ENCODE measurements at regions not wholly inside any gene's neighbourhood (a gene's known extent, or its start where the extent isn't known, plus 50 kb on each side); places are given as distances from the start of the nearest gene placed in this dataset.
"Not testable (repeated sequence)": the region's sequence is repeated elsewhere in the genome, so short reads cannot be mapped to it uniquely, and the experiment has no call there.

GRCh38 chr18:71326826-71327225 lies 1038.0 kb downstream of the SOCS6 start:
- Histone ChIP-seq H3K27ac (ENCODE audit: low read depth, low read length) (no peak overlapping the region), H3K9ac (ENCODE audit: low read length) (no peak overlapping the region), H3K36me3 (ENCODE audit: control insufficient read depth, insufficient read depth, low read length) (no peaks in the 10 kb centered on the region), H3K79me2 (ENCODE audit: control insufficient read depth, insufficient read depth, low read length) (no peaks in the 10 kb centered on the region), H3K4me2 (ENCODE audit: low read length) (no peak overlapping the region), H3K23ac (ENCODE audit: low read length) (no peak overlapping the region), H3K4ac (ENCODE audit: low read depth, low read length) (no peak overlapping the region), H4K5ac (ENCODE audit: low read length) (no peak overlapping the region), H3K4me3 (ENCODE audit: low read length) (no peak overlapping the region), H3K4me1 (ENCODE audit: control insufficient read depth, low read depth, low read length) (no peaks in the 10 kb centered on the region), H3K18ac (ENCODE audit: low read length) (no peak overlapping the region), H3K56ac (ENCODE audit: low read length) (no peak overlapping the region), H4K8ac (ENCODE audit: low read depth, low read length) (no peak overlapping the region), H2BK120ac (ENCODE audit: low read depth, low read length) (no peak overlapping the region), H3K27me3 (ENCODE audit: insufficient read depth, low read length, poor library complexity) (no peaks in the 10 kb centered on the region), H2BK5ac (ENCODE audit: low read length) (no peak overlapping the region), H2BK15ac (replicated peaks; ENCODE audit: low read depth) (no peak overlapping the region), H3K79me1 (ENCODE audit: low read length) (no peaks in the 10 kb centered on the region), H2AK5ac (ENCODE audit: low read length) (no peak overlapping the region)
- DNase-seq: peak; percentile 57
- no CpG with 5 or more reads among the region's 3 CpGs for WGBS (ENCODE audit: extremely low coverage, insufficient coverage, low lambda C conversion rate)

GRCh38 chr18:71324356-71324755 lies 1035.5 kb downstream of the SOCS6 start:
- Histone ChIP-seq H3K27me3 (ENCODE audit: insufficient read depth, low read length, poor library complexity) (no peaks in the 10 kb centered on the region), H3K9ac (ENCODE audit: low read length) (no peak overlapping the region), H4K8ac (ENCODE audit: low read depth, low read length) (no peak overlapping the region), H3K4ac (ENCODE audit: low read depth, low read length) (no peak overlapping the region), H4K5ac (ENCODE audit: low read length) (no peak overlapping the region), H2BK5ac (ENCODE audit: low read length) (no peak overlapping the region), H3K56ac (ENCODE audit: low read length) (no peak overlapping the region), H3K18ac (ENCODE audit: low read length) (no peak overlapping the region), H3K27ac (ENCODE audit: low read depth, low read length) (no peak overlapping the region), H3K4me1 (ENCODE audit: control insufficient read depth, low read depth, low read length) (no peaks in the 10 kb centered on the region), H2BK15ac (replicated peaks; ENCODE audit: low read depth) (no peak overlapping the region), H2BK120ac (ENCODE audit: low read depth, low read length) (no peak overlapping the region), H3K4me3 (ENCODE audit: low read length) (no peak overlapping the region), H3K23ac (ENCODE audit: low read length) (no peak overlapping the region), H3K4me2 (ENCODE audit: low read length) (no peak overlapping the region), H3K36me3 (ENCODE audit: control insufficient read depth, insufficient read depth, low read length) (no peaks in the 10 kb centered on the region), H2AK5ac (ENCODE audit: low read length) (no peak overlapping the region), H3K79me2 (ENCODE audit: control insufficient read depth, insufficient read depth, low read length) (no peaks in the 10 kb centered on the region), H3K79me1 (ENCODE audit: low read length) (no peaks in the 10 kb centered on the region)
- no CpG with 5 or more reads among the region's 1 CpG for WGBS (ENCODE audit: extremely low coverage, insufficient coverage, low lambda C conversion rate)
- no peak for DNase-seq

GRCh38 chr18:71322201-71322600 lies 1033.4 kb downstream of the SOCS6 start:
- Histone ChIP-seq H3K56ac (ENCODE audit: low read length) (no peak overlapping the region), H3K36me3 (ENCODE audit: control insufficient read depth, insufficient read depth, low read length) (no peaks in the 10 kb centered on the region), H4K8ac (ENCODE audit: low read depth, low read length) (no peak overlapping the region), H2BK15ac (replicated peaks; ENCODE audit: low read depth) (no peak overlapping the region), H3K18ac (ENCODE audit: low read length) (no peak overlapping the region), H3K4me2 (ENCODE audit: low read length) (no peak overlapping the region), H4K5ac (ENCODE audit: low read length) (no peak overlapping the region), H3K9ac (ENCODE audit: low read length) (no peak overlapping the region), H3K4me1 (ENCODE audit: control insufficient read depth, low read depth, low read length) (no peaks in the 10 kb centered on the region), H3K4me3 (ENCODE audit: low read length) (no peak overlapping the region), H2BK120ac (ENCODE audit: low read depth, low read length) (no peak overlapping the region), H3K79me2 (ENCODE audit: control insufficient read depth, insufficient read depth, low read length) (no peaks in the 10 kb centered on the region), H3K27ac (ENCODE audit: low read depth, low read length) (no peak overlapping the region), H3K23ac (ENCODE audit: low read length) (no peak overlapping the region), H3K4ac (ENCODE audit: low read depth, low read length) (no peak overlapping the region), H2BK5ac (ENCODE audit: low read length) (no peak overlapping the region), H3K27me3 (ENCODE audit: insufficient read depth, low read length, poor library complexity) (no peaks in the 10 kb centered on the region), H2AK5ac (ENCODE audit: low read length) (no peak overlapping the region), H3K79me1 (ENCODE audit: low read length) (no peaks in the 10 kb centered on the region)
- DNase-seq: no peak
- no CpG with 5 or more reads among the region's 3 CpGs for WGBS (ENCODE audit: extremely low coverage, insufficient coverage, low lambda C conversion rate)

- no CpG with 5 or more reads among the region's 3 CpGs for WGBS (ENCODE audit: extremely low coverage, insufficient coverage, low lambda C conversion rate)
- Histone ChIP-seq H3K9ac (ENCODE audit: low read length) (no peak overlapping the region), H3K4me1 (ENCODE audit: control insufficient read depth, low read depth, low read length) (no peaks in the 10 kb centered on the region)
Measured at GRCh38 chr18:71321319-71321718, 1032.5 kb downstream of the SOCS6 start.

GRCh38 chr18:71304856-71305255 lies 1016.0 kb downstream of the SOCS6 start:
- peak; percentile 94 for DNase-seq

More at GRCh38 chr18:71321319-71321718, 1032.5 kb downstream of the SOCS6 start:
- DNase-seq: no peak
- Histone ChIP-seq H3K27ac (ENCODE audit: low read depth, low read length) (no peak overlapping the region), H4K8ac (ENCODE audit: low read depth, low read length) (no peak overlapping the region), H2BK5ac (ENCODE audit: low read length) (no peak overlapping the region), H3K56ac (ENCODE audit: low read length) (no peak overlapping the region), H3K79me1 (ENCODE audit: low read length) (no peaks in the 10 kb centered on the region), H3K36me3 (ENCODE audit: control insufficient read depth, insufficient read depth, low read length) (no peaks in the 10 kb centered on the region), H3K4me3 (ENCODE audit: low read length) (no peak overlapping the region), H3K23ac (ENCODE audit: low read length) (no peak overlapping the region), H3K4ac (ENCODE audit: low read depth, low read length) (no peak overlapping the region), H3K79me2 (ENCODE audit: control insufficient read depth, insufficient read depth, low read length) (no peaks in the 10 kb centered on the region), H2AK5ac (ENCODE audit: low read length) (no peak overlapping the region), H2BK15ac (replicated peaks; ENCODE audit: low read depth) (no peak overlapping the region), H3K4me2 (ENCODE audit: low read length) (no peak overlapping the region), H3K18ac (ENCODE audit: low read length) (no peak overlapping the region), H4K5ac (ENCODE audit: low read length) (no peak overlapping the region), H2BK120ac (ENCODE audit: low read depth, low read length) (no peak overlapping the region), H3K27me3 (ENCODE audit: insufficient read depth, low read length, poor library complexity) (no peaks in the 10 kb centered on the region)

GRCh38 chr18:71303743-71304142 lies 1014.9 kb downstream of the SOCS6 start:
- H2BK5ac ChIP-seq (ENCODE audit: low read length); H3K79me1 ChIP-seq (ENCODE audit: low read length); H3K4ac ChIP-seq (ENCODE audit: low read depth, low read length); H4K5ac ChIP-seq (ENCODE audit: low read length); H3K4me2 ChIP-seq (ENCODE audit: low read length); H3K36me3 ChIP-seq (ENCODE audit: control insufficient read depth, insufficient read depth, low read length); H3K23ac ChIP-seq (ENCODE audit: low read length); H3K18ac ChIP-seq (ENCODE audit: low read length); H3K4me1 ChIP-seq (ENCODE audit: control insufficient read depth, low read depth, low read length); H2AK5ac ChIP-seq (ENCODE audit: low read length); H2BK15ac ChIP-seq (replicated peaks; ENCODE audit: low read depth); H3K27ac ChIP-seq (ENCODE audit: low read depth, low read length); H4K8ac ChIP-seq (ENCODE audit: low read depth, low read length); H3K27me3 ChIP-seq (ENCODE audit: insufficient read depth, low read length, poor library complexity); H3K4me3 ChIP-seq (ENCODE audit: low read length); H3K9ac ChIP-seq (ENCODE audit: low read length); H2BK120ac ChIP-seq (ENCODE audit: low read depth, low read length); H3K56ac ChIP-seq (ENCODE audit: low read length); H3K79me2 ChIP-seq (ENCODE audit: control insufficient read depth, insufficient read depth, low read length): not testable (repeated sequence)
- peak; percentile 91 for DNase-seq
- WGBS (ENCODE audit: extremely low coverage, insufficient coverage, low lambda C conversion rate): no CpG with 5 or more reads among the region's 3 CpGs

More at GRCh38 chr18:71304856-71305255, 1016.0 kb downstream of the SOCS6 start:
- no peak overlapping the region for H4K5ac ChIP-seq (ENCODE audit: low read length)
- no peak overlapping the region for H3K4me2 ChIP-seq (ENCODE audit: low read length)
- peaks cover 5% of the 10 kb centered on the region for H3K4me1 ChIP-seq (ENCODE audit: control insufficient read depth, low read depth, low read length)
- H2BK5ac ChIP-seq (ENCODE audit: low read length): no peak overlapping the region
- no peak overlapping the region for H3K56ac ChIP-seq (ENCODE audit: low read length)
- no peak overlapping the region for H3K4ac ChIP-seq (ENCODE audit: low read depth, low read length)
- no peaks in the 10 kb centered on the region for H3K79me1 ChIP-seq (ENCODE audit: low read length)
- H2BK15ac ChIP-seq (replicated peaks; ENCODE audit: low read depth): no peak overlapping the region
- no CpG with 5 or more reads among the region's 2 CpGs for WGBS (ENCODE audit: extremely low coverage, insufficient coverage, low lambda C conversion rate)
- H3K79me2 ChIP-seq (ENCODE audit: control insufficient read depth, insufficient read depth, low read length): no peaks in the 10 kb centered on the region
- H2BK120ac ChIP-seq (ENCODE audit: low read depth, low read length): no peak overlapping the region
- no peak overlapping the region for H3K23ac ChIP-seq (ENCODE audit: low read length)
- H3K9ac ChIP-seq (ENCODE audit: low read length): no peak overlapping the region
- no peaks in the 10 kb centered on the region for H3K36me3 ChIP-seq (ENCODE audit: control insufficient read depth, insufficient read depth, low read length)
- peaks cover 6% of the 10 kb centered on the region for H3K27me3 ChIP-seq (ENCODE audit: insufficient read depth, low read length, poor library complexity)
- H2AK5ac ChIP-seq (ENCODE audit: low read length): no peak overlapping the region
- H3K4me3 ChIP-seq (ENCODE audit: low read length): no peak overlapping the region
- H4K8ac ChIP-seq (ENCODE audit: low read depth, low read length): no peak overlapping the region
- no peak overlapping the region for H3K27ac ChIP-seq (ENCODE audit: low read depth, low read length)
- H3K18ac ChIP-seq (ENCODE audit: low read length): no peak overlapping the region
